Left ventricle myocardium inferior (tissue), 1 donor: ENCODE measurements at regions not wholly inside any gene's neighbourhood (a gene's known extent, or its start where the extent isn't known, plus 50 kb on each side); places are given as distances from the start of the nearest gene placed in this dataset.

Source experiments
- DNase-seq: peaks from one replicate; pipeline ENCODE4 v3.0.0-alpha.2; 2020
- H3K27ac ChIP-seq: fragments of 200-600 bp; replicated peaks from 2 replicates; pipeline ENCODE4 v1.8.0; 2021
- H3K27me3 ChIP-seq: fragments of 200-600 bp; 2 replicates; pipeline ENCODE4 v1.8.0; 2021; ENCODE audit warnings: low read depth
- H3K36me3 ChIP-seq: fragments of 200-600 bp; 2 replicates; pipeline ENCODE4 v1.8.0; 2021
- H3K4me1 ChIP-seq: fragments of 200-600 bp; 2 replicates; pipeline ENCODE4 v1.8.0; 2021
- H3K4me3 ChIP-seq: fragments of 200-600 bp; 2 replicates; pipeline ENCODE4 v1.8.0; 2021; ENCODE audit warnings: mild to moderate bottlenecking, moderate library complexity
- H3K9me3 ChIP-seq: fragments of 200-600 bp; replicated peaks from 2 replicates; pipeline ENCODE4 v1.8.0; 2021
- CTCF ChIP-seq: fragments of 200-600 bp; IDR thresholded peaks from 2 replicates; pipeline ENCODE4 v1.8.0; 2021; ENCODE audit warnings: antibody characterized with exemption, mild to moderate bottlenecking, borderline replicate concordance
- intact Hi-C: fragments of 100-400 bp; cut with micrococcal nuclease; formaldehyde crosslinking; loops from one replicate; pipeline ENCODE4 v1.11.0; 2022
- donor health status: DM: no; HTN: yes; CAD: no; lungs with severe emphysema.

- TF ChIP-seq CTCF: no peak
- no peak overlapping the region for H3K27ac ChIP-seq
- H3K4me3 ChIP-seq: no peak overlapping the region
- H3K9me3 ChIP-seq: no peaks in the 10 kb centered on the region
- no peaks in the 10 kb centered on the region for H3K27me3 ChIP-seq
- peaks cover 13% of the 10 kb centered on the region for H3K4me1 ChIP-seq
- no peaks in the 10 kb centered on the region for H3K36me3 ChIP-seq
- no peak for DNase-seq
- intact Hi-C loops: no loop called here
Measured at GRCh38 chr15:39177561-39177960, 403.3 kb upstream of the THBS1 start.

DNA sequence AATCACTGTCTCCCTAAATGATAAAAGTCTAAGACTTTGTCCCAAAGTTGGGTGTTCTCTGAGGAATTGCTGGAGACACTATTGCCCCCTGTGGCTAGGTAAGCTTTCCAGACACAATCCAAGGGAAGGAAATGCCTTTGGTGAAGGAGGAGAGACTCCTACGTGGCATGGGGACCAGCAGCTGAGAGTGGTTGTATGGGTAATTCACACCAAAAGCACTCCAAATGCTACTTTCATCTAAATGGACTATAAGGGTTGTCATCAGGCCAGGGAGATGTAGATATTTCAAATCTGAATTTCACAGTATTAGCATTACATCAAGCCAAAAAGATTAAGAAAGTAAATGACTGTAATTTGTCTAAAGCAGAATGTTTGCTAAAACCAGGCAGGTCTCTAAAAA lies 400.8 kb upstream of the THBS1 start:
- Histone ChIP-seq H3K9me3 (no peaks in the 10 kb centered on the region), H3K4me3 (no peak overlapping the region)
- intact Hi-C loops: no loop called here

DNA sequence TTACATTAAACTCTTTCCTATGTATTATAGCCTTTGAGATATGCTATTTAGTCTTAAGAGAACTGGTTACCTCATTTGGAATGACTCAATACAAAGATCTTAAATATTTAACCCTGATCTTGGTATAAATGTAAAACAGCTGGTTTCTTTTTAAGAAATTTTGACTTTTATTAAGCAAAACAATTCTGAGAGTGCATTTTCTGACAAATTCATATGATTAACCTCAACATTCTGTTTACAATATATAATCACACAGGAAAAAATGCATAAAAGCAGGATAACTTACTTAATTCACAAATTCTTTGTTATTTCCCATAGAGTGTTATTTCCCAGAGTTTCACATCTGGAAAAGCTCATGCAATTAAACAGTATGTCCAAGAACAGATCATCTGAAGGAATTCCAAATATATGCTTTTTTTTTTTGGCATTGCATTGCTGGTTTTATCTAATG lies 400.4 kb upstream of the THBS1 start:
- H3K27ac ChIP-seq: no peak overlapping the region
- H3K9me3 ChIP-seq: no peaks in the 10 kb centered on the region
- no peak for TF ChIP-seq CTCF
- H3K36me3 ChIP-seq: no peaks in the 10 kb centered on the region
- H3K4me1 ChIP-seq: peaks cover 10% of the 10 kb centered on the region
- no peaks in the 10 kb centered on the region for H3K27me3 ChIP-seq
- no peak overlapping the region for H3K4me3 ChIP-seq
- no peak for DNase-seq
- intact Hi-C loops: no loop called here

More for the DNA sequence above, 400.8 kb upstream of the THBS1 start:
- no peak for DNase-seq
- H3K27ac ChIP-seq: no peak overlapping the region
- no peaks in the 10 kb centered on the region for H3K36me3 ChIP-seq
- H3K27me3 ChIP-seq: no peaks in the 10 kb centered on the region
- H3K4me1 ChIP-seq: peaks cover 10% of the 10 kb centered on the region
- TF ChIP-seq CTCF: no peak

DNA sequence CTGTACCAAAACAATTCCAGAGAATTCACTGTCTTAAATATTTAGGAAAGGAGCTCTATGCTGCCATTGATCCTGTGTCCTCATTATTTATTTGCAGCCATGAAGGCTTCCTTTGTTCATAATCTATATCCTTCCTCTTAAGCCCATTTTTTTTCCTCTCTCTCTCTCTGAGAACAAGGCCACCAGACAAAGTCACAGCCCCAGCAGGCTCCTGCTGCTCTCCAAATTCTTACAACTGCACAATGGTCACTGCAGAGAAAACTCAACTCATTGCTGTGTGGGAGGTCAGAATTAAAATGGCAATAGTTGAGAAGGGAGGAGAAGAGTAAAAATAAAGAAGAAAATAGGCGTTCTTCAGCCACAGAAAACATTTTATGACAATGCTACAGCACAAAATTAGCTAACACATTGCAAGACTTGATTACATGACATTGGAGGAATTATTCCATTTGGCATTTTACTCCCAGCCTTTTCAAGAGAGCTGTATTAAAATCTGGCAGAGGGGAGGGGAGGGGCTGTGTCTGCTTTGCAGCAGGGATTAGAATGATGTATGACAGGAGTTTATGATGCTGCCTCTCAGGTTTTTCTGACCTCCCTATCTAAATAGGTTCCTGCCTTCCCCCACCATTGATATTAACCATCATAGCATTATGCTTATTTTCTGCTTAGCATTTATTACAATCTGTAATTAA lies 399.7 kb upstream of the THBS1 start:
- intact Hi-C loops: no loop called here
- H3K9me3 ChIP-seq: no peaks in the 10 kb centered on the region
- H3K27me3 ChIP-seq: no peaks in the 10 kb centered on the region
- no peak overlapping the region for H3K27ac ChIP-seq
- no peaks in the 10 kb centered on the region for H3K36me3 ChIP-seq
- H3K4me1 ChIP-seq: peaks cover 10% of the 10 kb centered on the region
- no peak for TF ChIP-seq CTCF
- DNase-seq: no peak
- H3K4me3 ChIP-seq: no peak overlapping the region

DNA sequence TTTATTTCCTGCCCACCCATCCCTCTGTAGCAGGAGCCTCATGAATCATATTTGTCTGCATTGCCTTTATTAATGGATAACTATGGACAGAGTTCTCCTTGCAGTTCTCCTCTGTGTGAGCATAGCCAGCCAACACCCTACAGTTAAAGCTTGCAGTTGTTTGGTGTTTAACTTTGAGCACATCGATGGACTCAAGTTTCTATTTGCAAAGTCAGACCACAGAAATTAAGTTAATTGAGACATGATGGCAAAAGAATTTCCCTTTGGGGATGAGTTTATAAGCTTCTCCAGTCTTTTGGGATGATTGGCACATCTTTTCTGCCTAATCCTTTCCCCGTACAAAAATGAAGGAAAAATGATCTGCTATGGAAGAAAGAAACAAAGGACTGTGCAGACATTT lies 398.9 kb upstream of the THBS1 start:
- Histone ChIP-seq H3K27ac (no peak overlapping the region), H3K9me3 (no peaks in the 10 kb centered on the region), H3K4me1 (peaks cover 10% of the 10 kb centered on the region), H3K27me3 (no peaks in the 10 kb centered on the region), H3K4me3 (no peak overlapping the region), H3K36me3 (no peaks in the 10 kb centered on the region)
- no peak for TF ChIP-seq CTCF
- DNase-seq: no peak
- intact Hi-C loops: no loop called here
